GM18951 (cell line): ENCODE measurements at regions not wholly inside any gene's neighbourhood (a gene's known extent, or its start where the extent isn't known, plus 50 kb on each side); places are given as distances from the start of the nearest gene placed in this dataset.

ENCODE experiments used
- POLR2A ChIP-seq: IDR thresholded peaks from 4 replicates; pipeline ENCODE4 v1.6.1; 2011; ENCODE audit warnings: mild to moderate bottlenecking; ENCODE audit not compliant: insufficient read length, insufficient read depth; ENCODE audit errors: extremely low read depth
- in situ Hi-C: fragments of 300-500 bp; cut with MboI; formaldehyde crosslinking; loops from one replicate; pipeline ENCODE4 v1.12.0; 2022; ENCODE audit warnings: low sequenced_read_pairs, mixed read lengths, inconsistent platforms; ENCODE audit not compliant: unreplicated experiment

GRCh38 chr18:75836516-75836915 lies 409.0 kb upstream of the SMIM21 start:
- in situ Hi-C loops, result no loop called here
- TF ChIP-seq POLR2A, result no peak

- TF ChIP-seq POLR2A, result no peak
- in situ Hi-C loops, result no loop called here
Observed at GRCh38 chr18:75831960-75832359, 404.5 kb upstream of the SMIM21 start.

- TF ChIP-seq POLR2A, result no peak
- in situ Hi-C loops, result no loop called here
Observed at GRCh38 chr18:75830828-75831227, 403.3 kb upstream of the SMIM21 start.

GRCh38 chr18:75829091-75829490 lies 401.6 kb upstream of the SMIM21 start:
- in situ Hi-C loops, result no loop called here
- no peak for TF ChIP-seq POLR2A

GRCh38 chr18:75828379-75828778 lies 400.9 kb upstream of the SMIM21 start:
- in situ Hi-C loops, result no loop called here
- no peak for TF ChIP-seq POLR2A

- TF ChIP-seq POLR2A, result no peak
- in situ Hi-C loops, result no loop called here
Observed at GRCh38 chr18:75827751-75828287, 400.3 kb upstream of the SMIM21 start.

GRCh38 chr18:75824661-75825060 lies 397.2 kb upstream of the SMIM21 start:
- in situ Hi-C loops, result no loop called here
- TF ChIP-seq POLR2A, result no peak

GRCh38 chr18:75823471-75823870 lies 396.0 kb upstream of the SMIM21 start:
- TF ChIP-seq POLR2A, result no peak
- in situ Hi-C loops, result no loop called here

GRCh38 chr18:75818383-75818782 lies 390.9 kb upstream of the SMIM21 start:
- no peak for TF ChIP-seq POLR2A
- in situ Hi-C loops, result no loop called here

- in situ Hi-C loops, result no loop called here
- no peak for TF ChIP-seq POLR2A
Observed at GRCh38 chr18:75815767-75816166, 388.3 kb upstream of the SMIM21 start.

GRCh38 chr18:75812761-75813160 lies 385.3 kb upstream of the SMIM21 start:
- in situ Hi-C loops, result no loop called here
- no peak for TF ChIP-seq POLR2A

GRCh38 chr18:75810961-75811551 lies 383.6 kb upstream of the SMIM21 start:
- TF ChIP-seq POLR2A, result no peak
- in situ Hi-C loops, result no loop called here

GRCh38 chr18:75810516-75810915 lies 383.0 kb upstream of the SMIM21 start:
- in situ Hi-C loops, result no loop called here

GRCh38 chr18:75809926-75810255 lies 382.4 kb upstream of the SMIM21 start:
- in situ Hi-C loops, result no loop called here
- no peak for TF ChIP-seq POLR2A

More at GRCh38 chr18:75810516-75810915, 383.0 kb upstream of the SMIM21 start:
- TF ChIP-seq POLR2A, result no peak
